ENCODE measurements at regions not wholly inside any gene's neighbourhood (a gene's known extent, or its start where the extent isn't known, plus 50 kb on each side); places are given as distances from the start of the nearest gene placed in this dataset.

DNA sequence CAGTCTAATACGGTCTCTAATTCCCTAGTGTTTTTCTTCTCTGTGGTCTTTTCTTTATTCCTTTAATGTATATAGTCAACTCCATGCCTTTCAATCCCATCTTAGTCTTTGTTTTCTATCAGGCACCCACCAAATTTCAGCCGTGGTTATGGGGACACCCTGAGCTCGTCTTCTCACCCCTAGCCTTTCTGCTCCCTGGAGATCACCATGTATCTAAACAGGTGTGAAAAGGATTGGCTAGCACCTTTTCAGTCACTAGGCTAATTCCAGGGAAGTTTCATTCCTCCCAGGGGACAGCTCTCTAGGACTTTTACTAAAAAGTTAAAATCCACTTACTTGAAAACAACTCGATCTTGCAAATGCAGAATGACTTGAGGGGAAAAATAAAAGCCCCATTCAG, 291.3 kb downstream of the ETNK1 start:
- no peak for DNase-seq

DNA sequence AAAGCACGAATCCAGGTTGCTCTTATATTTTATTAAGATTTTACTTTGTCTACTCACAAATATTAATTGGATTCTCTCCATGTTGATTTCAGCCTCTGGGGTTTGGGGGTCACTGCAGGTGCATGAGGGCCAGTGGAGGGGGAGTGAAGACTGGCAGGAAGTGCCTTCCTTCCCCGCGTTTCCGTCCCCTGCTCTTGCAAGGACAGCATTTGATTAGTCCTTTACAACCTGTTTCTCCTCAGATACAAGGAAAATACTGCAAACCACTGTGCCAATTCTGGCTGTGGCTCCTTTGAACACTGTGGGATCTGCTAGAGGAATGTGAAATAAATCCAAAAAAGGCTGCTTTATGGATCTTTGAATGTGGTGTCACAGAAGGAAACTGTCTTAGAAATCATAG, 291.8 kb downstream of the ETNK1 start:
- DNase-seq = no peak

DNA sequence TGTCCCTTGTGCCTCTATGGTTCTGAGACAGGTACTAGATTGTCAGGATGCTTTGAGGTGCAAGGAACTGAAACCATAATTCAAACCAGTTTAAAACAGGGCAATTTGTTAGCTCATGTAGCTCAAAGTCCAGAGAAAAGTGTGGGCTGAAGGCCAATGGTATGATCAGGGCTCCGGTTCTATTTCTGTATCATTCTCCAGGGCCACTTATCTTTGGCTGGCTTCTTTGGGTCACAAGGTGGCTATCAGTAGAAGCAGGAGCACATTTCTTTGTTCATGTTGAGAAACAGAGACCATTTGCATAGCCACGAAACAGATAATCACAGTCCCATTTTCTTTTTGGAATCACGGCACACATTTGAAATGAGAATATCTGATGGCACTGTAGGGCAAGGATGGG, 294.9 kb downstream of the ETNK1 start:
- DNase-seq = no peak

DNA sequence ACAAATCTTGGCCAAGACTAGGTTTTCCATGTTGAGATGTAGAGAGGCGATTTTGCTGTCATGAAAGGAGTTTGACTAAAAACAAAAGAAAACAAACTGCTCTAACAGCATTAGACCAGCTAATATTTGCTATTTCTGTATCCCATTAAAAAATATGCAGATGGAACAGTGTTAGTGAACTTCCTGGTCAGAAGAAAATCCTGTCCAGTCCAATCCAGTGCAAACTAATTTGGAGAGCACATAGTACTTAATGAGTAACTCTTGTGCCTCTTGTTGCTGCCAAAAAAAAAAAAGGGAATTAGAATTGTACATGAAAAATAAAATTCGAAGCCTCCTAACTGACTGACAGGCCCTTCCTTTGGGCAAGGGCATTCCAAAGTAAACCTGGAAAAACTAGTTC, 298.8 kb downstream of the ETNK1 start:
- no peak for DNase-seq

DNA sequence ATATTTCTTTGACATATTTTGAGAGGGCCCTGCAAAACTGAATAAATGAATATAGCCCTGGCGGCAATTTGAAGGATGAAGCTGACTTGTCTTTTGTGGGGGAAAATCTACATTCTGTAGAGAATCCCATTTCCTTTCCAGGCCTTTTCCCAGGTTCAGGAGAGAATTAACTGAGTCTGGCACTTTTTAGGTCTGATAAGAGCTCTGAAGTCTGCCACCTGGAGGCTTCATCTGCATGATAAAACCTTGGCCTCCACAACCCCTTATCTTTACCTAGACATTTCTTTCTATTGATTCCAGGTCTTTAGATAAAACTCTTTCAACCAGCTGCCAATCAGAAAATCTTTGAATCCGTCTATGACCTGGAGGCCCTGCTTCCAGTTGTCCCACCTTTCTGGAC, 299.4 kb downstream of the ETNK1 start:
- no peak for DNase-seq

DNA sequence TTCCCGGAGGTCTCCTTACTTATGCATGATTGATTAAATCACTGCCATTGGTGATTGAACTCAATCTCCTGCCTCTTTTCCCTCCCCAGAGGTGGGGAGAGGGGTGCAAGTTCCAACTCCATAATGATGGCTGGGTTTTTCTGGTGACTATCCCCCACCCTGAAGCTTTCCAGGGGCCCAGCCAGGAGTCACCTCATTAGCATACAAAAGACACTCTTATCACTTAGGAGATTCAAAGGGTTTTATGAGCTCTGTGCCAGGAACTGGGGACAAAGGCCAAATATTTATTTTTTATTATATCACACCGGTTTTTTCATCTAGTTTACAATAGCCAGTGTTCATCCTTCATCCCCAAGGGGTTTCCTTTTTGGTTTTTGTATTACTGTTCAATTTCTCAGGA, 300.7 kb downstream of the ETNK1 start:
- no peak for DNase-seq

DNA sequence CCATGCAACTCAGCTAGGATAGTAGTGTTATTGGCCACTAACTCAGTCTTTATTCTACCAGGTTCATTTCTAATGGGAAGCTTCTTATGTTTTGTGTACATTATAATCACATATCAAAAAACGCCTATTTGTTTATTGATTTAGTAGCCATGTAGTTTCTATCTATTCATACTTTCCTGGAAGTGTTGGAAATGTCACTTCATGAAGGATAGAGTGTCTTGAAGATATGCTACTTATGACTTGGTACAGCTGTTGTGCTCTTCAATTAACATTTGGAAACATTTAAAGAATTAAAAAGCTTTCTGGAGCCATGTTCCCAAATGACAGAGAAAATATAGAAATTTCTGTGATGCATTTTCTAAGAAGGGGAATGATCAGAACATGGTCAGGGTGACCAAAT, 307.5 kb downstream of the ETNK1 start:
- DNase-seq = no peak

DNA sequence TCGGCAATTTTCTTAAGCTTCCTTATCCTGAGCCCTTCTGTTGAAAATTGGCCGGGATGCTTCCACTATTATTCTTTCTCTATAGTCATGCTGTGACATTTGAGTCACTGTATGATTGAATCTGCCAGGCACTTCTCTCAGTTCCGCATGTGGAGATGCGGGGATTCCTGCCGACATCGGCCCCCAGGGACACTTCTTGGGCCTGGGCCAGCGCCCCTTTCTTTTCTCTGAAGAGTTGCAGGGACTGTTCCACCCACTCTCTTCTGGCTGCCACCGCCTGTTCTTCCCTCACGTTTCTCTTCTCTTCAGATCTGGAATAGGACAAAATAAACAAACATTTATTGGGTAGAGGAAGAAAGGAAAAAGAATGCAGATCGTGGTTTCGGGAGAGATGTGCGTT, 310.1 kb downstream of the ETNK1 start:
- DNase-seq = no peak

DNA sequence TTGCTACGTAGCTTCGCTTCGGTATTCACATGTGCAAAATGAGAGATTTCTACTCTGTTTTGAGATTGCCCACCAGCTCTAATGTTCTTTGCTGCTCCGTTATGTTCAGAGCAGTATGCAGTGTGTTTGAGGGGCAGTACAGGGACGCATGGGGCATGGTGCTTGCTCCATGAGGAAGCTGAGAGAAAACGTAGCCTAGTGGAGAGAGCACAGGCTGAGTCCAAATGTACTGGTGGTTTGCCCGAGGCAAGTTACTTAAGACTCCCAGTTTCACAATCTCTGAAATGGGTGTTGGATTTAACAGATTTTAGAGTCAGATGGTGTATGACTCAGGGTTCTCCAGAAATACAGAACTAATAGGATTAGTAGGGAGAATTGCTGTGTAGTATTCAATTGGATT, 310.5 kb downstream of the ETNK1 start:
- DNase-seq = no peak

DNA sequence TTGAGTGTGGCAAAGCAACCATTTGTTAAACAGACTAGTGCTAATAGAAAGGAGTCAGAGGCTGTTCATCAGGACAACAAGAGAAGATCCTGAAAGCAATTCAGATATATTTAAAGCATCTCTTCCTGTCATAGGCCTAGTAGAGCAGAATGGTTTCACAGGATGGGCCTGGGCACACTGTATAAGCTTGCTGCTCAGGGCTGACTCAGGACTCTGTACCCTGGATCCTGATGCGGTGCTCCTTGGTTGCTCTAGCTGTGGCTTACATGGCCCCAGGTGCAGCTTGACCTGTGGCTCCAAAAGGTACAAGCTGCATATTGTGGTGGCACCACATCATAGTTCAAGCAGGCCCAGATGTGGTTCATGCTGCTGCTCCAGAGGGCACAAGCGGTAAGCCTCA, 313.4 kb downstream of the ETNK1 start:
- DNase-seq = no peak

DNA sequence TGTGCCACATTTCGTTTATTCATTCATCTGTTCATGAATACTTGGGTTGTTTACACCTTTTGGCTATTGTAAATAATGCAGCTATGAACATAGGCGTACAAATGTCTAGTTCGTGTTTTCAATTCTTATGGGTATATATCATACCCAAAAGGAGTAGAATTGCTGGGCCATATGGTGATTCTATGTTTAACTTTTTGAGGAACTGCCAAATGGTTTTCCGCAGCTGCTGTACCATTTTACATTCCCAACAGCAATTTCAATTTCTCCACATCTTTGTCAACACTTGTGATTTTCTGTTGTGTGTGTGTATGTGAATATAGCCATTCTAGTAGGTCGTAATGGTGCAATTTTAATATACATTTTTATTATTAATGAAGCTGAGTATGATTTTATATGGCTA, 326.2 kb downstream of the ETNK1 start:
- no peak for DNase-seq

DNA sequence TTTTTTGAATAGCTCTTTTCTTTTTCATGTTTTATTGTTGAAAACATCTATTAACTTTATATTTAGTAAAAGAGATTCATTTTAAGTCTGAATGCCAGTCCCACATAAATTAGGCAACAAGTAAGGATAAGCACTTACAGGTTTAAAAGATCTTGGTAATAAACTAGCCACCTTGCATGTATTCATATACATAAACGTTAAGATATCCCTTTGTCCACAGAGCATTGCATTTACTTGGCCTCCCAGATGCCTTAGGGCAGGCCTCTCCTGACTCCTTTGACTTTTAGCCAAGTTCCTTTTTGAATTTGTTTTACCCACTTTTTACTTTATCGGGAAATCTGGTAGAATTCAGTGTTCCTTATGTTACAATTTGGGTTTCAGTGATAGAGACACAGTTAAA, 331.7 kb downstream of the ETNK1 start:
- DNase-seq = no peak

DNA sequence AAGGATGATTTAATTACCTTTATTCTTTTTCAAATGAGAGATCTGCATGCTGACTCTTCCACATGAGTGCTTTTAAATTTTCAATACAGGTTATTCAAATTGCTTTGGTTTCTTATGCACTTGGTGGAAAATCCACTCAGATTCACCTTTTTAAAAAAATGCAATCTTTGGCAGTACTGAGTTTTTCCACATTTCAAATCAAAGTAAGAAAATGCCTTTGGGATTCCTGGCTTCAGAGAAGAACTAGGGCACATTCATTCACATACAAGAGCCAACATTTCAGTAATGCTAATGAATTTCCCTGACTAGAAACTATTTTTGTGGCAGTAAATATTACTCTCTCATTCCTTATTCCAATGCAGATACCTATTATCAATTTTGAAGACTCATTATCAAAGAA, 342.2 kb downstream of the ETNK1 start:
- DNase-seq = no peak

DNA sequence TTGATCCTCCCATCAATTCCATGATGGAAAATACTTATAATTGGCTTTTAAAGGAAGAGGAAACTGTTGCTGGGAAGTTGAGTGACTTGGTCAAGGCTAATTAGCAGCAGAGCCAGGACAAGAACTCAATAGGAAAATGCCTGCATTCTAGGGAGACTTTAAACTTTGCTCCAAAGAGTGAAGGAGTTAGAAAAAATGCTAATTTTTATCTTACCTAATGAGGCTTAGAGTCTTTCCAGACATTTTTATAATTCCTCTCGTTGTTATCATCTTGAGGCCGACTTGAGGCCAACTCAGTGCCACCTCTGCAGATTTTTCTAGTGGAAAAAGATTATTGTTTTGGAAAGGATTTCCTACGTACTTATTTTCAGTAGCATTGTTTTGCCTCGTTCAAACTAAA, 344.6 kb downstream of the ETNK1 start:
- DNase-seq = no peak

DNA sequence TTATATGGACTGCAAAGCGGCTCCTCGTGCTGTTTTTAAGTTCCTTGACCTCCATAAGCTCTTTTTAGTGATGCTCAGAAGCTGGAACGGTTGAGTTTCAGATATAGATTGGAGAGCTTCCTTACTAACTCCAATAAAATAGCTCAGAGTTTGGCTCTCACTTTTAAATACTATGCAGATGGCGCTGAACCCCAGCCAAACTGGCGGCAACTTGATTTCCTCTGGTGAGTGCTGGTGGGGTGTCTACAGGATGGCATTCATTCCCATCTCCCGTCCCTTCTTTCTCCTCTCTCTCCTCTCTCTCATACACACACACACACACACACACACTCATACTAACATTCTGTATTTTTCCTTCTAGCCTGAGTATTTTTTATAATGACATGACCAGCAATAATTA, 346.3 kb downstream of the ETNK1 start:
- no peak for DNase-seq

DNA sequence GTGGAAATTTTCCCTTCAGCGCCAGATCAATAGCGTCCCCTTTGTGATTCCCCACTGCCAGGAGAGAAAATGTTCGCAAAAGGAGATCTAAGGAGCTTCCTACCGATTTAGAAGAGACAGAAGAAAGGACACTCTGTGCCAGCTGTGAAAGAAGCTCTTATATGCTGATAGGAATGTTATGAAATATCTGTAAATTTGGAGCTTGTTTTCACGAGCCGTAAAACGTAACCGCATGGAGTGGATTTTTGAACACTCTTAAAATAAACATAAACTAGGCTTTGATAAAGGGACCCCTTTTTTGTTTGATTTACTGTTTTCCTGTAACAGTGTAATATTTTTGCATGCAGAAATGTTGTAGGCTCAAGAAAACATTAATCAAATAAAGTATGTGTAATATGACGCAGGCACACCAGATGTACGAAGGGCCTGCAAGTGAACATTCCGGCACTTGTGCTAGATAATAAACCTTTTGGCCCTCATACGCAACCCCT, 346.8 kb downstream of the ETNK1 start:
- no peak for DNase-seq

DNA sequence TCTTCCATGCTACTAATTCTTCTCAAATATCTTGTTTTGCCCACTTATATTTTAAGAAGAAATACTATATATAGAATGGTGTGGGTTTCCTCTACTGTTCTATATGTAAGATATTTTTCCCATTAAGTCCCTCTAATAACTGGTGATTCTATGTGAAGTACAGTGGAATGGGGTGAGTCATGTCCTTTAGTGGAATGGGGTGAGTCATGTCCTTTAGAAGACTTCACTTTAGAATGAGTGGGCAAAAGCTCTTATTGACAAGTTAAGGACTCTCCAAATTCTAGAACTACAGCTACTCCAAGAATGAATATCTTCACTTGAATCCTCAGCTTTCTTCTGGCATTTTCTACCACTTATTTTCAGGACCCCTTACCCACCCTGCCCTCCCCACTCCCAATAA, 349.9 kb downstream of the ETNK1 start:
- peak; percentile 56 to 81 for DNase-seq

DNA sequence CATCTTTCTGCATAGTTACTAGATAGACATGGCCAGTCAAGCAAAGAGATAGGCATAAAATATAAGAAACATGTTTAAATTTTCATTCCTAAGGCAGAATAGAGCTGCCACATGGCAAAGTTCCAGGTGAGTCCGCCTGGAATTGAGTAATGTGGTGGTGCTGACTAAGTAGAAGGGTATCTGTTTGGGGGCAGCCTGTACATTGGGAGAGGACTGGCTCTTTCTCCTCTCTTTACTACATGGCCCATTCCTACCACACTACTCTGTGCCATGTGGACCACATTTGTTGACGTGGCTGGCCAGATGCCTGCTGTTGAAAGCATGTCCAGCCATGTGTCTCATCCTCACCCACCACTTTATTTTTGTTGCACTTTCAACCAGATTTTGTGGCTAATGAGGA, 354.0 kb downstream of the ETNK1 start:
- peak in 1 of 2 experiments; percentile 27 for DNase-seq

DNA sequence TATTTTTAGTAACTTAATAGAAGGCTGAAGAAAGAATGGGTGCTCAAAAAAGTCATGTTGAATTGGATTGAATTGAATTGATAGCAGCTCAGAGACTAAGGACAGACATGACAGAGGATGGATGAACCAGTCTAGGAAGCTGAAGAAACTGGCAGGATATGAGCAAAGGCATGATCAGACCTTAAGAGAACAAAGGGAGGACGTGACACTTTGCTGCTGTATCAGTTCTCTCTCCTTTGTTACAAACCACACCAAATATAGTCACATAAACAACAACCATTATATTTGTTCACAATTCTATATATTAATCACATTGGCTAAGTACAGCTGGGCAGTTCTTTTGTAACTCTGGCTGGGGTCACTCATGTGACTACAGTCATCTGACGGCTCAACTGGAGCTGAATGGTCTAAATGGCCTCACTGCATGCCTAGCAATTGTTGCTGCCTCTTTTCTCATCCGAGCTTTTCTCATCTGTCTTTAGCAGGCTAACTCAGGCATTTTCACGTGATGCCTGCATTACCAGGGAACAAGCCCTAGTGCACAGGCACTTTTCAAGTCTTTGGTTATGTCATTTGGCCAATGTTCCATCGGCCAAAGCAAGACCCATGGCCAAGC, 355.0 kb downstream of the ETNK1 start:
- no peak for DNase-seq

DNA sequence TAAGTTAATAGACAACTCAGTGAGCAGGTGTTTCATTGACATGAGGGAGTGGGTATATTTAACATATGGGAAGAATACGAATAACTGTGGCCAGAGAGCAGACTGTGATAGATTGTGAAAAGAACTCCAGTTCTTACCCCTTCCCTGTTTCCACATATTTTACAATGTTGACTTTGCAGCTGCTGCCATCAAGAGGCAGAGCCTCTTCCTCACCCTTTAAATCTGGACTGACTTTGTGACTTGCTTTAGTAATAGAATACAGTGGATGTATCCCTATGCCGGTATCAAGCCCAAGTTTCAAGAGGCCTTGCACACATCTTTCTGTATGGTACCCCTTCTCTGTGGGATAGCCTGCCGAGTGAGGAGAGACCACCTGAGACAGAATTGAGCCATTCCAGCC, 356.7 kb downstream of the ETNK1 start:
- DNase-seq = peak in 1 of 2 experiments; percentile 12

DNA sequence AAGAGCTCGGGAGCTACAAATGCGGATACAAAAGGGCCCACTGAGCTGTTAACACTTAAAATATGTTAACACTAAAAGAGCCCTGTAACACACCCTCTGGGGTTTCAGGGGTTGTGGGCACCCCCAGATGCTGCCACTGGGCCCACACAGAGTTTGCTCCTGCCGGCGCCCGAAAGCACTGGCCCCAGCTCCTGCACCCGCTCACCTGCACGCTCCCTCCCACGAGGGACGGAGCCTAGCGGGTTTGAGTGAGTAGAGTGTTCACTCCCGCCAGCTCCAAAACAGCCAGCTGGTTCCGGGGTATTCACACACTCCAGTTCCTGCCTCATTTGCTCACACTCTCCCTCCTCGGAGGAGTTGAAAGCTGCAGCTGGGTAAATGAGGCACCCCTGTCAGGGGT, 357.7 kb downstream of the ETNK1 start:
- no peak for DNase-seq

DNA sequence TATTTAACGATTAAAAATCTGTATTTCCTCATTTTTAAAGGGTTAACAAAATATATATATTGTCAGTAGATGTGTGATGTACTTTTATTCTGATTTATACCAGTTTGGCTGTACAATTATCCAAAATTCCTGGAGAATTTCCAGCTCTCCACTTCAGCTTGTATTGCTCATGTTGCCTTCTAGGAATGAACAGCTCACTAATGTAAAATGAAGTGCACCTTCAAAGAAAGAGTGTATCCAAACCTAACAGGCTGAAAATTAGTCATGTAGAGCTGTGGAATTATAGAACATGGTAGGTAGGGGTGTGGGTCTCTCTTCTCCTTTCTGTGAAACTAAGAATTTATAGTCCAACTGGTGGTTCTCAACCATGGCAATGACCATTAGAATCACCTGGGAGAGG, 362.0 kb downstream of the ETNK1 start:
- DNase-seq = no peak

DNA sequence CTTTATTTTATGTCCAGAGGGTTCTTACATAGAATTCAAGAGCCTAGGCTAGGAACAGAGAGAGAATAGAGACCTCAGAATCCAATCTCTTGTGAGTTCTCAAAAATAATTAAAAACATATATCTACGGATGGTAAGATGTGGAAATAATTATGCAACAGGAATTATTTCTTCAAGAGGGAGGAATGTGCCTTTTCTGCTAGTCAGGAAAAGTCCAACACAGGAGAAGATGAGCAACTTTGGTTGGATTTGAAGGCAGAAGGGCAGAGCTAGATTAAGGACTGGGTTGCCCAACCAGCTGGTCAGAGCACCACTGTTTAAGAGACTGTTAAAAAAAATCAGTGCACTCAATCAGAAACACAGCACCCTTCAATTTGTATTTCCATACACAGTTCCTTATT, 365.5 kb downstream of the ETNK1 start:
- DNase-seq = no peak

DNA sequence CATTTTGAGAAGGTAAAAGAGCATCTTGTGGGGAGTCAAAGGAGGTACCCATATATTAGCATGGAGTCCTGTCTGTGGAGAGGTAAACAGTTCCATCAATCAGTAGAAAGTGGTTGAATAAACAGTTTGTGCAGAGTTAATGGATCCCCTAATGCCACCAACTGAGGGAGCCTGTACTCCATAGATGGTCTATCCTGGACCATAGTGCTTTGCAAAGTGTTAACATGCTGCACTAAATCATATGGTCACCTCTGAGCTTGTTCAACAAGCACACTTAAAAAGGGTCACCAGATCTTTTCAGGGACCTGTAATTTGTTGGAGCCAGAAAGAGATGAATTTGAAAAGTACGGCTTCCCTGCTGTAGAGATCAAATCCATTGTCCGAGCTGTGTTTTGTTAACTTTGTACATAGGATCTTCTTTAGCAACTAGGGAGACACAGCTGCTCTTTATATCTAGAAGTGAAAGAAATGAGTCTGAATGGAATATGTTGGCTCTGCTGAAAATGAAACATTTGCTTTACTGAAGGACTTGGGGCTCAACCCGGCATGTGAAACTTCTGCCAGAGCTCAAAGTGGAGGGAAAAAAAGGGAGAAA, 366.4 kb downstream of the ETNK1 start:
- no peak for DNase-seq

DNA sequence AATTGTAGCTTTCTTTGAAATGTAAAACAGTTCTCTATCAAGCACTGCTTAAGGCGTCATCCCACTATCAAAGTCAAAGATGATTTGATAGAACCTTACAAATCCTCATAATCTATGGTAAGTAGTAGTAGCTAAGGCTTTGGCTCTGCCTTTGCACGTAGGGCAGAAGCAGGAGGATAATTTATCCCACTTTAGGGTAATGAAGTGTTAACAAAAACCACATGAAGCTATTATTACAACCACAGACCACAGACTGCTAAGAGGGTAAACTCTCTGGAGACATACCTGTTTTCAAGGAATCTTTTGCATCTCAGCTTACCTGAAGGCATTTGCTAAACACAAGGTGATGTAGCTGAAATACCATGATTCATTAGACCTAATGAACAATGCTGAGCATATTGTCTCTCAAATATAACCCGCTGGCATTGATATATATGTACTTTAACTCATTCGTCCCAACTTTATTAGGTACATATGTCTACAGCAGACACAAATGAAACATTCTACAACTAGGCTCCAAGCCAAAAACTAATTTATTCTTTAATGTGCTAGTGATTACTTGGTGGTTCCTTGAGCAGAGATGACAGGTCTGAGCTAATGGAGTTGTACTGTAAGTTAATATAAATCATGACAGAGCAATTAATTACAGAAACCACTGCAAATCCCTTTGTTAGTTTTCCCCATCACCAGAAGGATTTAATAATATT, 368.8 kb downstream of the ETNK1 start:
- DNase-seq = no peak
